HL-60 (cell line): ENCODE measurements at regions not wholly inside any gene's neighbourhood (a gene's known extent, or its start where the extent isn't known, plus 50 kb on each side); places are given as distances from the start of the nearest gene placed in this dataset.
"Not testable (repeated sequence)": the region's sequence is repeated elsewhere in the genome, so short reads cannot be mapped to it uniquely, and the experiment has no call there.

Source experiments
- POLR2AphosphoS5 ChIP-seq: IDR thresholded peaks from 2 replicates; pipeline ENCODE4 v1.6.1; 2012; ENCODE audit warnings: low read depth
- TF ChIP-seq, protein P1 (sequence below): IDR thresholded peaks from one replicate; pipeline ENCODE4 v1.5.1; 2011; ENCODE audit warnings: low read length, control low read depth, inconsistent platforms; ENCODE audit not compliant: insufficient read depth
- TF ChIP-seq, protein P2 (sequence below): IDR thresholded peaks from 2 replicates; pipeline ENCODE4 v1.6.1; 2012; ENCODE audit warnings: low read depth; ENCODE audit not compliant: insufficient replicate concordance

DNA sequence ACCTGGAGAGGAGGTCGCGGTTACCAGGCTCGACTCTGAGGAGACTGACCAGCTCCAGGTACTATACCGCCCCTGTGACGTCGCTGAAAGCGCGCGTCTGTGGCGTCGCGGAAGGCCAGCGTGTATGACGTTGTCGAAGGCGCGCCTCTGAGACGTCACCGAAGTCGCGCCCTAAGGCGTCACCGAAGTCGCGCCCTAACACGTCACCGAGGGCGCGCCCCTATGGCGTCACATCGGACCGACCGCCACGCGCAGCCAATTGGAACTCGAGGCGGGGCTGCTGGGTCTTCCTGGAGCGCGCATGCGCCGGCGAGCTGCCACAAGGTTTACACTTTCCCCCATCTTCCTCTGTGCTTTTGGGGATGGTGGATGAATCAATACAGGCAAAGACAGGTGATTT is 249.9 kb downstream of the ZNF479 start:
- TF ChIP-seq, protein P1, sequence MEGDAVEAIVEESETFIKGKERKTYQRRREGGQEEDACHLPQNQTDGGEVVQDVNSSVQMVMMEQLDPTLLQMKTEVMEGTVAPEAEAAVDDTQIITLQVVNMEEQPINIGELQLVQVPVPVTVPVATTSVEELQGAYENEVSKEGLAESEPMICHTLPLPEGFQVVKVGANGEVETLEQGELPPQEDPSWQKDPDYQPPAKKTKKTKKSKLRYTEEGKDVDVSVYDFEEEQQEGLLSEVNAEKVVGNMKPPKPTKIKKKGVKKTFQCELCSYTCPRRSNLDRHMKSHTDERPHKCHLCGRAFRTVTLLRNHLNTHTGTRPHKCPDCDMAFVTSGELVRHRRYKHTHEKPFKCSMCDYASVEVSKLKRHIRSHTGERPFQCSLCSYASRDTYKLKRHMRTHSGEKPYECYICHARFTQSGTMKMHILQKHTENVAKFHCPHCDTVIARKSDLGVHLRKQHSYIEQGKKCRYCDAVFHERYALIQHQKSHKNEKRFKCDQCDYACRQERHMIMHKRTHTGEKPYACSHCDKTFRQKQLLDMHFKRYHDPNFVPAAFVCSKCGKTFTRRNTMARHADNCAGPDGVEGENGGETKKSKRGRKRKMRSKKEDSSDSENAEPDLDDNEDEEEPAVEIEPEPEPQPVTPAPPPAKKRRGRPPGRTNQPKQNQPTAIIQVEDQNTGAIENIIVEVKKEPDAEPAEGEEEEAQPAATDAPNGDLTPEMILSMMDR: not testable (repeated sequence)
- not testable (repeated sequence) for TF ChIP-seq POLR2AphosphoS5
- TF ChIP-seq, protein P2, sequence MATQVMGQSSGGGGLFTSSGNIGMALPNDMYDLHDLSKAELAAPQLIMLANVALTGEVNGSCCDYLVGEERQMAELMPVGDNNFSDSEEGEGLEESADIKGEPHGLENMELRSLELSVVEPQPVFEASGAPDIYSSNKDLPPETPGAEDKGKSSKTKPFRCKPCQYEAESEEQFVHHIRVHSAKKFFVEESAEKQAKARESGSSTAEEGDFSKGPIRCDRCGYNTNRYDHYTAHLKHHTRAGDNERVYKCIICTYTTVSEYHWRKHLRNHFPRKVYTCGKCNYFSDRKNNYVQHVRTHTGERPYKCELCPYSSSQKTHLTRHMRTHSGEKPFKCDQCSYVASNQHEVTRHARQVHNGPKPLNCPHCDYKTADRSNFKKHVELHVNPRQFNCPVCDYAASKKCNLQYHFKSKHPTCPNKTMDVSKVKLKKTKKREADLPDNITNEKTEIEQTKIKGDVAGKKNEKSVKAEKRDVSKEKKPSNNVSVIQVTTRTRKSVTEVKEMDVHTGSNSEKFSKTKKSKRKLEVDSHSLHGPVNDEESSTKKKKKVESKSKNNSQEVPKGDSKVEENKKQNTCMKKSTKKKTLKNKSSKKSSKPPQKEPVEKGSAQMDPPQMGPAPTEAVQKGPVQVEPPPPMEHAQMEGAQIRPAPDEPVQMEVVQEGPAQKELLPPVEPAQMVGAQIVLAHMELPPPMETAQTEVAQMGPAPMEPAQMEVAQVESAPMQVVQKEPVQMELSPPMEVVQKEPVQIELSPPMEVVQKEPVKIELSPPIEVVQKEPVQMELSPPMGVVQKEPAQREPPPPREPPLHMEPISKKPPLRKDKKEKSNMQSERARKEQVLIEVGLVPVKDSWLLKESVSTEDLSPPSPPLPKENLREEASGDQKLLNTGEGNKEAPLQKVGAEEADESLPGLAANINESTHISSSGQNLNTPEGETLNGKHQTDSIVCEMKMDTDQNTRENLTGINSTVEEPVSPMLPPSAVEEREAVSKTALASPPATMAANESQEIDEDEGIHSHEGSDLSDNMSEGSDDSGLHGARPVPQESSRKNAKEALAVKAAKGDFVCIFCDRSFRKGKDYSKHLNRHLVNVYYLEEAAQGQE: not testable (repeated sequence)
